Smooth muscle cell (in vitro differentiated cells): ENCODE measurements at regions not wholly inside any gene's neighbourhood (a gene's known extent, or its start where the extent isn't known, plus 50 kb on each side); places are given as distances from the start of the nearest gene placed in this dataset.

Experiments
- DNase-seq: peaks from one replicate; lab custom pipeline; 2025; ENCODE audit not compliant: unreplicated experiment; lab: John Stamatoyannopoulos, UW
- H2AFZ ChIP-seq: fragments of 200-600 bp; sonication (generic); 2 replicates; pipeline ENCODE4 v1.6.0; 2016; ENCODE audit warnings: antibody characterized with exemption, low read depth, mild to moderate bottlenecking
- H3F3A ChIP-seq: fragments of 200-600 bp; sonication (generic); 2 replicates; pipeline ENCODE4 v1.6.0; 2017; ENCODE audit warnings: antibody characterized with exemption, low read depth
- H3K27ac ChIP-seq: fragments of 200-600 bp; sonication (generic); 2 replicates; pipeline ENCODE4 v1.5.1; 2016; ENCODE audit warnings: low read depth, mild to moderate bottlenecking
- H3K27me3 ChIP-seq: fragments of 200-600 bp; sonication (generic); 2 replicates; pipeline ENCODE4 v1.6.1; 2016; ENCODE audit warnings: low read depth, mild to moderate bottlenecking
- H3K36me3 ChIP-seq: fragments of 200-600 bp; sonication (generic); 2 replicates; pipeline ENCODE4 v1.5.1; 2016; ENCODE audit warnings: low read depth
- H3K4me1 ChIP-seq: fragments of 200-600 bp; sonication (generic); 2 replicates; pipeline ENCODE4 v1.5.1; 2016; ENCODE audit warnings: low read depth
- H3K4me2 ChIP-seq: fragments of 200-600 bp; sonication (generic); 2 replicates; pipeline ENCODE4 v1.6.0; 2016; ENCODE audit warnings: mild to moderate bottlenecking
- H3K4me3 ChIP-seq: fragments of 200-600 bp; sonication (generic); 2 replicates; pipeline ENCODE4 v1.5.1; 2016; ENCODE audit warnings: mild to moderate bottlenecking
- H3K79me2 ChIP-seq: fragments of 200-600 bp; sonication (generic); 2 replicates; pipeline ENCODE4 v1.6.0; 2016; ENCODE audit warnings: low read depth, mild to moderate bottlenecking
- H3K9ac ChIP-seq: fragments of 200-600 bp; sonication (generic); 2 replicates; pipeline ENCODE4 v1.6.0; 2016; ENCODE audit warnings: low read depth
- H3K9me3 ChIP-seq: fragments of 200-600 bp; sonication (generic); replicated peaks from 2 replicates; pipeline ENCODE4 v1.5.1; 2016; ENCODE audit warnings: low read depth
- H4K20me1 ChIP-seq: fragments of 200-600 bp; sonication (generic); 2 replicates; pipeline ENCODE4 v1.6.0; 2016; ENCODE audit warnings: low read depth
- CTCF ChIP-seq: fragments of 200-600 bp; sonication (generic); IDR thresholded peaks from 2 replicates; pipeline ENCODE4 v1.5.1; 2017; ENCODE audit warnings: borderline replicate concordance, mild to moderate bottlenecking, antibody characterized with exemption; ENCODE audit not compliant: insufficient read depth, poor library complexity, severe bottlenecking
- WGBS: methylation state at CpG from one replicate; pipeline ENCODE4 v1.1.7; 2016; ENCODE audit warnings: low lambda C conversion rate; 5-methylcytosine and 5-hydroxymethylcytosine counted together

- no peaks in the 10 kb centered on the region for H3K36me3 ChIP-seq
- no peak overlapping the region for H2AFZ ChIP-seq
- no peaks in the 10 kb centered on the region for H3K27me3 ChIP-seq
- no peaks in the 10 kb centered on the region for H3K9me3 ChIP-seq
- no peak overlapping the region for H3K4me2 ChIP-seq
- no peak overlapping the region for H3K9ac ChIP-seq
- H3F3A ChIP-seq, result peaks cover 15% of the 10 kb centered on the region
- H4K20me1 ChIP-seq, result no peaks in the 10 kb centered on the region
- no peak for DNase-seq
- TF ChIP-seq CTCF, result no peak
- no peak overlapping the region for H3K27ac ChIP-seq
- no peaks in the 10 kb centered on the region for H3K4me1 ChIP-seq
- no peaks in the 10 kb centered on the region for H3K79me2 ChIP-seq
- 91% methylated on average over 3 of the region's 3 CpGs for WGBS
- peak overlapping the region; percentile 74 for H3K4me3 ChIP-seq
Measured at GRCh38 chr9:33677961-33678360, 117.4 kb upstream of the PRSS3 start.

- Histone ChIP-seq H2AFZ (no peak overlapping the region), H3K27me3 (no peaks in the 10 kb centered on the region), H3F3A (no peaks in the 10 kb centered on the region), H3K27ac (no peak overlapping the region), H3K9me3 (no peaks in the 10 kb centered on the region), H3K4me1 (no peaks in the 10 kb centered on the region), H3K4me2 (no peak overlapping the region), H3K36me3 (no peaks in the 10 kb centered on the region), H3K4me3 (no peak overlapping the region), H4K20me1 (no peaks in the 10 kb centered on the region), H3K9ac (no peak overlapping the region), H3K79me2 (no peaks in the 10 kb centered on the region)
- WGBS, result 100% methylated on average over 3 of the region's 3 CpGs
- DNase-seq, result no peak
- no peak for TF ChIP-seq CTCF
Measured at GRCh38 chr9:33682551-33682950, 112.8 kb upstream of the PRSS3 start.

- Histone ChIP-seq H3F3A (no peaks in the 10 kb centered on the region), H3K27me3 (no peaks in the 10 kb centered on the region), H3K27ac (no peak overlapping the region), H3K9me3 (no peaks in the 10 kb centered on the region), H3K9ac (no peak overlapping the region), H2AFZ (no peak overlapping the region), H4K20me1 (no peaks in the 10 kb centered on the region), H3K36me3 (no peaks in the 10 kb centered on the region), H3K4me1 (no peaks in the 10 kb centered on the region), H3K4me3 (no peak overlapping the region), H3K4me2 (no peak overlapping the region), H3K79me2 (no peaks in the 10 kb centered on the region)
- no peak for TF ChIP-seq CTCF
- no peak for DNase-seq
Measured at GRCh38 chr9:33684831-33685230, 110.5 kb upstream of the PRSS3 start.

- H3K36me3 ChIP-seq, result no peaks in the 10 kb centered on the region
- no peak overlapping the region for H3K4me3 ChIP-seq
- no peaks in the 10 kb centered on the region for H3K4me1 ChIP-seq
- H3K27ac ChIP-seq, result no peak overlapping the region
- no peaks in the 10 kb centered on the region for H3K79me2 ChIP-seq
- TF ChIP-seq CTCF, result no peak
- 89% methylated on average over 4 of the region's 4 CpGs for WGBS
- no peak overlapping the region for H3K4me2 ChIP-seq
- H3K27me3 ChIP-seq, result no peaks in the 10 kb centered on the region
- no peak for DNase-seq
- H3K9me3 ChIP-seq, result no peaks in the 10 kb centered on the region
- no peak overlapping the region for H3K9ac ChIP-seq
- no peaks in the 10 kb centered on the region for H4K20me1 ChIP-seq
- no peaks in the 10 kb centered on the region for H3F3A ChIP-seq
- H2AFZ ChIP-seq, result no peak overlapping the region
Measured at GRCh38 chr9:33686942-33687341, 108.4 kb upstream of the PRSS3 start.
